Progenitor cell of endocrine pancreas (in vitro differentiated cells): ENCODE measurements at regions not wholly inside any gene's neighbourhood (a gene's known extent, or its start where the extent isn't known, plus 50 kb on each side); places are given as distances from the start of the nearest gene placed in this dataset.

ENCODE experiments used
- DNase-seq: peaks from one replicate; pipeline ENCODE4 v3.0.0; 2021; ENCODE audit warnings: low spot score; ENCODE audit not compliant: unreplicated experiment
- H3K27ac Mint-ChIP-seq: 2 replicates; pipeline ENCODE4 v1.8.0; 2021; ENCODE audit warnings: mild to moderate bottlenecking, moderate library complexity, mixed read lengths
- H3K27me3 Mint-ChIP-seq: 2 replicates; pipeline ENCODE4 v1.8.0; 2021; ENCODE audit warnings: mixed read lengths
- H3K36me3 Mint-ChIP-seq: 2 replicates; pipeline ENCODE4 v1.8.0; 2022; ENCODE audit warnings: mixed read lengths; ENCODE audit not compliant: insufficient read depth
- H3K4me1 Mint-ChIP-seq: 2 replicates; pipeline ENCODE4 v1.8.0; 2021; ENCODE audit warnings: low read depth, mixed read lengths
- H3K4me3 Mint-ChIP-seq: 2 replicates; pipeline ENCODE4 v1.8.0; 2021; ENCODE audit warnings: low read depth, mild to moderate bottlenecking, moderate library complexity, mixed read lengths
- H3K9me3 Mint-ChIP-seq: 2 replicates; pipeline ENCODE4 v1.8.0; 2021; ENCODE audit warnings: low read depth, mixed read lengths
- TF ChIP-seq, protein P1 (sequence below): fragments of 200-600 bp; sonication (generic); IDR thresholded peaks from one replicate; pipeline ENCODE4 v1.5.0; 2021; ENCODE audit warnings: antibody characterized with exemption, mild to moderate bottlenecking; ENCODE audit not compliant: unreplicated experiment

GRCh38 chr4:58507079-58507478, 1396.9 kb upstream of the IGFBP7 start:
- Mint-ChIP-seq H3K4me3 (no peak overlapping the region), H3K4me1 (peaks cover 4% of the 10 kb centered on the region), H3K9me3 (no peaks in the 10 kb centered on the region), H3K27ac (no peak overlapping the region), H3K27me3 (no peaks in the 10 kb centered on the region), H3K36me3 (no peaks in the 10 kb centered on the region)
- TF ChIP-seq, protein P1, sequence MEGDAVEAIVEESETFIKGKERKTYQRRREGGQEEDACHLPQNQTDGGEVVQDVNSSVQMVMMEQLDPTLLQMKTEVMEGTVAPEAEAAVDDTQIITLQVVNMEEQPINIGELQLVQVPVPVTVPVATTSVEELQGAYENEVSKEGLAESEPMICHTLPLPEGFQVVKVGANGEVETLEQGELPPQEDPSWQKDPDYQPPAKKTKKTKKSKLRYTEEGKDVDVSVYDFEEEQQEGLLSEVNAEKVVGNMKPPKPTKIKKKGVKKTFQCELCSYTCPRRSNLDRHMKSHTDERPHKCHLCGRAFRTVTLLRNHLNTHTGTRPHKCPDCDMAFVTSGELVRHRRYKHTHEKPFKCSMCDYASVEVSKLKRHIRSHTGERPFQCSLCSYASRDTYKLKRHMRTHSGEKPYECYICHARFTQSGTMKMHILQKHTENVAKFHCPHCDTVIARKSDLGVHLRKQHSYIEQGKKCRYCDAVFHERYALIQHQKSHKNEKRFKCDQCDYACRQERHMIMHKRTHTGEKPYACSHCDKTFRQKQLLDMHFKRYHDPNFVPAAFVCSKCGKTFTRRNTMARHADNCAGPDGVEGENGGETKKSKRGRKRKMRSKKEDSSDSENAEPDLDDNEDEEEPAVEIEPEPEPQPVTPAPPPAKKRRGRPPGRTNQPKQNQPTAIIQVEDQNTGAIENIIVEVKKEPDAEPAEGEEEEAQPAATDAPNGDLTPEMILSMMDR, result no peak
- no peak for DNase-seq

GRCh38 chr4:58502839-58503238, 1392.7 kb upstream of the IGFBP7 start:
- peaks cover 11% of the 10 kb centered on the region for H3K4me1 Mint-ChIP-seq
- no peak overlapping the region for H3K27ac Mint-ChIP-seq
- TF ChIP-seq, protein P1, result no peak

GRCh38 chr4:58499182-58499581, 1389.0 kb upstream of the IGFBP7 start:
- no peaks in the 10 kb centered on the region for H3K36me3 Mint-ChIP-seq
- H3K27ac Mint-ChIP-seq, result peak overlapping the region; percentile 54
- H3K9me3 Mint-ChIP-seq, result peaks cover 3% of the 10 kb centered on the region
- TF ChIP-seq, protein P1, result no peak
- H3K27me3 Mint-ChIP-seq, result no peaks in the 10 kb centered on the region
- no peak for DNase-seq
- peaks cover 8% of the 10 kb centered on the region for H3K4me1 Mint-ChIP-seq
- H3K4me3 Mint-ChIP-seq, result no peak overlapping the region

More at GRCh38 chr4:58502839-58503238, 1392.7 kb upstream of the IGFBP7 start:
- Mint-ChIP-seq H3K36me3 (no peaks in the 10 kb centered on the region), H3K9me3 (peaks cover 3% of the 10 kb centered on the region), H3K4me3 (no peak overlapping the region), H3K27me3 (no peaks in the 10 kb centered on the region)
- DNase-seq, result no peak

- Mint-ChIP-seq H3K4me1 (peaks cover 3% of the 10 kb centered on the region), H3K4me3 (no peak overlapping the region), H3K36me3 (no peaks in the 10 kb centered on the region), H3K27me3 (no peaks in the 10 kb centered on the region), H3K27ac (no peak overlapping the region), H3K9me3 (peaks cover 9% of the 10 kb centered on the region)
- no peak for DNase-seq
- TF ChIP-seq, protein P1, result no peak
Observed at GRCh38 chr4:58491620-58492019, 1381.4 kb upstream of the IGFBP7 start.

DNA sequence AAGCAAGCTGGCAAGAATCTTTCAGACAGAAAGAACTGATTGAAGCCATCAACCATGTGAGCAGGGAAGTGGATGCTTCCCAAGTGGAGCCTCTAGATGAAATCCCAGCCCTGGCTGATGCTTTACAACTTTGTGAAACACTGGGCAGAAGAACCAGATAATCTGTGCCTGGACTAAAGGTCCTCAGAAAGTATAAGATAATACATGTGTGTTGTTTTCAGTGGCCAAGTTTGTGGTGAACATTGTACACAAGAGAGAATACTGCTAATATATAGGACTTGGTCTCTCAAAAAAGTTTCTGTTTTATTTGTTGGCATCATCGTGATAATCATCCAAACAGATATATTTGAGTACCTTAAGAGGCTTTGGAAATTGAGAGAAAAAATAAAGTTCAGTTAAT, 1367.8 kb upstream of the IGFBP7 start:
- H3K9me3 Mint-ChIP-seq, result peaks cover 5% of the 10 kb centered on the region
- TF ChIP-seq, protein P1, result no peak
- H3K36me3 Mint-ChIP-seq, result no peaks in the 10 kb centered on the region
- H3K27ac Mint-ChIP-seq, result no peak overlapping the region
- no peaks in the 10 kb centered on the region for H3K27me3 Mint-ChIP-seq
- peaks cover 2% of the 10 kb centered on the region for H3K4me1 Mint-ChIP-seq
- DNase-seq, result no peak
- H3K4me3 Mint-ChIP-seq, result no peak overlapping the region
